GM23248 (cell line): ENCODE measurements at regions not wholly inside any gene's neighbourhood (a gene's known extent, or its start where the extent isn't known, plus 50 kb on each side); places are given as distances from the start of the nearest gene placed in this dataset.

Experiments used
- EZH2 ChIP-seq: fragments of 200-600 bp; sonication (generic); IDR thresholded peaks from 2 replicates; pipeline ENCODE4 v1.6.1; 2018; ENCODE audit warnings: antibody characterized with exemption, mild to moderate bottlenecking; ENCODE audit not compliant: insufficient read depth, poor library complexity, severe bottlenecking
- EZH2phosphoT487 ChIP-seq: fragments of 200-600 bp; sonication (generic); IDR thresholded peaks from 2 replicates; pipeline ENCODE4 v1.6.1; 2018; ENCODE audit warnings: antibody characterized with exemption, moderate library complexity, mild to moderate bottlenecking, low read depth; ENCODE audit not compliant: insufficient read depth

DNA sequence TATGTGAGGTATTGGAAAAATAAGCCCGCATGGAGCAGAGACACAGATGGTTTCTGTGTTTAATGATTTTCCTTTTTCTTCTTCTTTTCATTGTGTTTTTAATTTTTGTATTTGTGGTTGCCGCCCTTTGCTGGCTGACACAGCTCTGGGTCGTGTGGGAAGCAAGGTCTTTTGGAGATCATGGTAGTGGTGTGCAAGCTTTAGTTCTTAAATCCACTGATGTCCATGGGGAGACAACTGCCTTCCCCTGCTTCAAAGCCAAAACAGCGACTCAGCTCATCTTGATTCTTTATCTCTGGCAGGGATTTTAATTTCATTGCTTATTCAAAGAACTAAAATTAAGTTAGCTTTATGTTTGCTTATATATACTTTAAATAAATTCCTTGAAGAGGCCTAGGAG is 711.3 kb upstream of the SGCG start:
- TF ChIP-seq EZH2 (no peak), EZH2phosphoT487 (no peak)
